ENCODE measurements at regions not wholly inside any gene's neighbourhood (a gene's known extent, or its start where the extent isn't known, plus 50 kb on each side); places are given as distances from the start of the nearest gene placed in this dataset.

DNA sequence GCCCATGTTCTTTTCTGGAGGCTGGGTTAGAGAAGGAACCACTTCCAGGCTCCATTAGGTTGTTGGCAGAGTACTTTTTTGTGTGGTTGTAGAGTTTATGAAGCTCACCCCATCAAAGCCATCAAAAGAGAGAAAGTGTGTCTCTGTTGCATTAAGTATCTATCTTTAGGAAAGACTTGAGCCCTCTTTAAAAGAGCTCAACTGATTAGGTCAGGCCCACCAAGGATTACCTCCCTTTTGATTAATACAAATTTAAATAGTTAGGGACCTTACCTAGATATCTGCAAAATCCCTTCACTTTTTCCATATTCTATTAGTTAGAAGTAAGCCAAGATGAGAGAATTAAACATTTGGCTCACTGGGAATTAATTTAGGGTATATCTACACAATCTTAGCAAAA lies 460.4 kb downstream of the PPARGC1A start (continued):
- TF ChIP-seq, protein P1, sequence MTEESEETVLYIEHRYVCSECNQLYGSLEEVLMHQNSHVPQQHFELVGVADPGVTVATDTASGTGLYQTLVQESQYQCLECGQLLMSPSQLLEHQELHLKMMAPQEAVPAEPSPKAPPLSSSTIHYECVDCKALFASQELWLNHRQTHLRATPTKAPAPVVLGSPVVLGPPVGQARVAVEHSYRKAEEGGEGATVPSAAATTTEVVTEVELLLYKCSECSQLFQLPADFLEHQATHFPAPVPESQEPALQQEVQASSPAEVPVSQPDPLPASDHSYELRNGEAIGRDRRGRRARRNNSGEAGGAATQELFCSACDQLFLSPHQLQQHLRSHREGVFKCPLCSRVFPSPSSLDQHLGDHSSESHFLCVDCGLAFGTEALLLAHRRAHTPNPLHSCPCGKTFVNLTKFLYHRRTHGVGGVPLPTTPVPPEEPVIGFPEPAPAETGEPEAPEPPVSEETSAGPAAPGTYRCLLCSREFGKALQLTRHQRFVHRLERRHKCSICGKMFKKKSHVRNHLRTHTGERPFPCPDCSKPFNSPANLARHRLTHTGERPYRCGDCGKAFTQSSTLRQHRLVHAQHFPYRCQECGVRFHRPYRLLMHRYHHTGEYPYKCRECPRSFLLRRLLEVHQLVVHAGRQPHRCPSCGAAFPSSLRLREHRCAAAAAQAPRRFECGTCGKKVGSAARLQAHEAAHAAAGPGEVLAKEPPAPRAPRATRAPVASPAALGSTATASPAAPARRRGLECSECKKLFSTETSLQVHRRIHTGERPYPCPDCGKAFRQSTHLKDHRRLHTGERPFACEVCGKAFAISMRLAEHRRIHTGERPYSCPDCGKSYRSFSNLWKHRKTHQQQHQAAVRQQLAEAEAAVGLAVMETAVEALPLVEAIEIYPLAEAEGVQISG (CRISPR knock-in tag; IDR thresholded peaks at IDR 0.05): no peak
- TF ChIP-seq, protein P2, sequence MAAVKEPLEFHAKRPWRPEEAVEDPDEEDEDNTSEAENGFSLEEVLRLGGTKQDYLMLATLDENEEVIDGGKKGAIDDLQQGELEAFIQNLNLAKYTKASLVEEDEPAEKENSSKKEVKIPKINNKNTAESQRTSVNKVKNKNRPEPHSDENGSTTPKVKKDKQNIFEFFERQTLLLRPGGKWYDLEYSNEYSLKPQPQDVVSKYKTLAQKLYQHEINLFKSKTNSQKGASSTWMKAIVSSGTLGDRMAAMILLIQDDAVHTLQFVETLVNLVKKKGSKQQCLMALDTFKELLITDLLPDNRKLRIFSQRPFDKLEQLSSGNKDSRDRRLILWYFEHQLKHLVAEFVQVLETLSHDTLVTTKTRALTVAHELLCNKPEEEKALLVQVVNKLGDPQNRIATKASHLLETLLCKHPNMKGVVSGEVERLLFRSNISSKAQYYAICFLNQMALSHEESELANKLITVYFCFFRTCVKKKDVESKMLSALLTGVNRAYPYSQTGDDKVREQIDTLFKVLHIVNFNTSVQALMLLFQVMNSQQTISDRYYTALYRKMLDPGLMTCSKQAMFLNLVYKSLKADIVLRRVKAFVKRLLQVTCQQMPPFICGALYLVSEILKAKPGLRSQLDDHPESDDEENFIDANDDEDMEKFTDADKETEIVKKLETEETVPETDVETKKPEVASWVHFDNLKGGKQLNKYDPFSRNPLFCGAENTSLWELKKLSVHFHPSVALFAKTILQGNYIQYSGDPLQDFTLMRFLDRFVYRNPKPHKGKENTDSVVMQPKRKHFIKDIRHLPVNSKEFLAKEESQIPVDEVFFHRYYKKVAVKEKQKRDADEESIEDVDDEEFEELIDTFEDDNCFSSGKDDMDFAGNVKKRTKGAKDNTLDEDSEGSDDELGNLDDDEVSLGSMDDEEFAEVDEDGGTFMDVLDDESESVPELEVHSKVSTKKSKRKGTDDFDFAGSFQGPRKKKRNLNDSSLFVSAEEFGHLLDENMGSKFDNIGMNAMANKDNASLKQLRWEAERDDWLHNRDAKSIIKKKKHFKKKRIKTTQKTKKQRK (IDR thresholded peaks at IDR 0.05; ENCODE audit: low read length): no peak

DNA sequence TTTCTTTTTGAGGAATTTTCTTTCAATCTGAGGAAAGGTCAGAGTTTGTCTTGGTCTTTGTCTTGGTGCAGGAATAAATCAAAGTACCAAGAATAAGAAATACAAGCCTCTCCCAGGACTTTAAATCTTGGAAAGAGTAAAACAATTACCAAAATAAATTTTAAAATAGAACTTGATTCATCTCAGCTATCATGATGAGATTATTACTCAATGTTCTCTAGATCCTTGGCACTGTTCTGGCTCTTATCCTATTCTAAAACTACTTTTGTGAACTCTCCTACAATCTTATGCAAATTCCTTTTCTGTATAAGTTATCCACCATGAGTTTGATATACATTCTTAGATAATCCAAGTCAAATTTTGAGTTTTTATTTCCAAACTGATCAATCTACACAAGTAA lies 464.3 kb downstream of the PPARGC1A start:
- no peak for FAIRE-seq
- POLR2A ChIA-PET: no interaction called here
- Histone ChIP-seq H3K27me3 (ENCODE audit: control insufficient read depth in 1 of 2, insufficient read depth in 2 of 2, low read length in 2 of 2) (no peaks in the 10 kb centered on the region), H3K4me3 (replicated peaks in 1 of 3; ENCODE audit: insufficient read depth in 1 of 3, low read depth in 2 of 3, low read length in 3 of 3) (no peak overlapping the region), H4K20me1 (ENCODE audit: insufficient read depth, low read length) (no peaks in the 10 kb centered on the region), H3K9ac (ENCODE audit: insufficient read depth, low read depth, low read length) (no peak overlapping the region), H3K4me1 (ENCODE audit: insufficient read depth, low read length) (no peaks in the 10 kb centered on the region), H3K36me3 (replicated peaks in 1 of 2; ENCODE audit: control insufficient read depth in 1 of 2, insufficient read depth in 2 of 2, low read length in 2 of 2) (no peaks in the 10 kb centered on the region), H3K9me3 (ENCODE audit: low read length) (peaks cover 28% of the 10 kb centered on the region; the same call in 1 of the 2 replicates), H3K79me2 (ENCODE audit: insufficient read depth, low read length) (no peaks in the 10 kb centered on the region), H3K4me2 (ENCODE audit: low read depth, low read length) (no peak overlapping the region), H3K27ac (ENCODE audit: extremely low read length, insufficient read depth, low read length) (no peak overlapping the region), H2AFZ (ENCODE audit: low read length) (no peak overlapping the region)
- CTCF ChIA-PET (ENCODE audit: low intra/inter-chr PET ratio, low total read pairs): no interaction called here
- intact Hi-C loops (cut with micrococcal nuclease; ENCODE audit: unreplicated experiment) (no loop called here), in situ Hi-C loops (cut with HindIII; ENCODE audit: extremely low pct_ligation_motif_present, low pct_unique_long_range_greater_than_20kb) (no loop called here)
- no peak for DNase-seq (ENCODE audit: low spot score)
- TF ChIP-seq, protein P3, sequence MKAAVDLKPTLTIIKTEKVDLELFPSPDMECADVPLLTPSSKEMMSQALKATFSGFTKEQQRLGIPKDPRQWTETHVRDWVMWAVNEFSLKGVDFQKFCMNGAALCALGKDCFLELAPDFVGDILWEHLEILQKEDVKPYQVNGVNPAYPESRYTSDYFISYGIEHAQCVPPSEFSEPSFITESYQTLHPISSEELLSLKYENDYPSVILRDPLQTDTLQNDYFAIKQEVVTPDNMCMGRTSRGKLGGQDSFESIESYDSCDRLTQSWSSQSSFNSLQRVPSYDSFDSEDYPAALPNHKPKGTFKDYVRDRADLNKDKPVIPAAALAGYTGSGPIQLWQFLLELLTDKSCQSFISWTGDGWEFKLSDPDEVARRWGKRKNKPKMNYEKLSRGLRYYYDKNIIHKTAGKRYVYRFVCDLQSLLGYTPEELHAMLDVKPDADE (CRISPR knock-in tag; IDR thresholded peaks at IDR 0.05): no peak
- TF ChIP-seq ZNF460 (CRISPR knock-in tag; IDR thresholded peaks at IDR 0.05; ENCODE audit: borderline replicate concordance): no peak
- TF ChIP-seq NONO (IDR thresholded peaks at IDR 0.05): no peak
- no peak for TF ChIP-seq NONO (CRISPR knock-in tag; conservative IDR thresholded peaks at IDR 0.05)
- TF ChIP-seq SP1 (IDR thresholded peaks at IDR 0.05): no peak
- no peak for TF ChIP-seq SP1 (CRISPR knock-in tag; IDR thresholded peaks at IDR 0.05)
- TF ChIP-seq, protein P4, sequence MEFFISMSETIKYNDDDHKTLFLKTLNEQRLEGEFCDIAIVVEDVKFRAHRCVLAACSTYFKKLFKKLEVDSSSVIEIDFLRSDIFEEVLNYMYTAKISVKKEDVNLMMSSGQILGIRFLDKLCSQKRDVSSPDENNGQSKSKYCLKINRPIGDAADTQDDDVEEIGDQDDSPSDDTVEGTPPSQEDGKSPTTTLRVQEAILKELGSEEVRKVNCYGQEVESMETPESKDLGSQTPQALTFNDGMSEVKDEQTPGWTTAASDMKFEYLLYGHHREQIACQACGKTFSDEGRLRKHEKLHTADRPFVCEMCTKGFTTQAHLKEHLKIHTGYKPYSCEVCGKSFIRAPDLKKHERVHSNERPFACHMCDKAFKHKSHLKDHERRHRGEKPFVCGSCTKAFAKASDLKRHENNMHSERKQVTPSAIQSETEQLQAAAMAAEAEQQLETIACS (CRISPR knock-in tag; IDR thresholded peaks at IDR 0.05): no peak
- TF ChIP-seq ZNF780A (CRISPR knock-in tag; IDR thresholded peaks at IDR 0.05): no peak
- TF ChIP-seq CBX5 (CRISPR knock-in tag; IDR thresholded peaks at IDR 0.05; ENCODE audit: borderline replicate concordance): no peak
- TF ChIP-seq FOSL2 (CRISPR knock-in tag; IDR thresholded peaks at IDR 0.05): no peak
- no TSS peak for BruUV-seq (replicated peaks)
- no peak for ATAC-seq

All from HepG2 (cell line).